ENCODE measurements at regions not wholly inside any gene's neighbourhood (a gene's known extent, or its start where the extent isn't known, plus 50 kb on each side); places are given as distances from the start of the nearest gene placed in this dataset.

DNA sequence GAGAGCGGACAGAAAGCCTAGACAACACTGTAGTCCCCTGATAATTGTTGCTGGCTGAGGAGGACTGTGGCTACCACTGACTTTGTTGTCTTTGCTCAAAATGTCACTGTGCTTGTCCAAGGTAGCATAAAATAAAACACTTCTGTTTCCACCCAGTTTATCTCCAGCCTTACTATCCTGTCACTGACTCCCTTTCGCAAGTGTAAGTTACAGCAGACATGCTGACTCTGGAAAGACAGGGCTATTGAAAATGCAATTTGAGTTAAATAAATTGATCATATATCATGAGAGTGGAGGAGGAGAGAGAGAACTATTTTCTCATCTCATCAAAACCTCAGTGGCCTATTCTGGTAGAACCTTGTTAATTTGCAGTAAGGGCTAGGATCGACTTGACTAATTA is 138.0 kb upstream of the KIRREL3 start:
- no peak overlapping the region for H3K4me2 ChIP-seq (ENCODE audit: low read length)
- no peaks in the 10 kb centered on the region for H3K9me3 ChIP-seq (ENCODE audit: insufficient read depth, low read depth, low read length)
- Mint-ChIP-seq H3K9me3 (ENCODE audit: unreplicated experiment) (peaks cover 2% of the 10 kb centered on the region), H3K27ac (ENCODE audit: unreplicated experiment) (no peak overlapping the region), H3K4me3 (ENCODE audit: unreplicated experiment) (no peak overlapping the region), H3K27me3 (ENCODE audit: low read depth, unreplicated experiment) (peaks cover 22% of the 10 kb centered on the region), H3K36me3 (ENCODE audit: low read depth, unreplicated experiment) (no peaks in the 10 kb centered on the region), H3K4me1 (ENCODE audit: low read depth, unreplicated experiment) (no peaks in the 10 kb centered on the region)
- H2AFZ ChIP-seq (ENCODE audit: low read depth, low read length) = no peak overlapping the region
- no peaks in the 10 kb centered on the region for H3K27me3 ChIP-seq (ENCODE audit: insufficient read depth, low read length)
- no peak overlapping the region for H3K27ac ChIP-seq (ENCODE audit: low read depth, low read length)
- no peak for FAIRE-seq
- TF ChIP-seq EZH2 (IDR thresholded peaks at IDR 0.05; ENCODE audit: insufficient read depth, low read length) = no peak
- no peaks in the 10 kb centered on the region for H3K36me3 ChIP-seq (ENCODE audit: insufficient read depth, low read length)
- H4K20me1 ChIP-seq (ENCODE audit: insufficient read depth, low read length) = no peaks in the 10 kb centered on the region
- no peak overlapping the region for H3K9ac ChIP-seq (ENCODE audit: low read length)
- H3K79me2 ChIP-seq (ENCODE audit: insufficient read depth, low read length) = no peaks in the 10 kb centered on the region
- H3K4me1 ChIP-seq (ENCODE audit: insufficient read depth, low read length) = no peaks in the 10 kb centered on the region
- DNase-seq (ENCODE audit: low read depth) = no peak
- no peak overlapping the region for H3K4me3 ChIP-seq (ENCODE audit: insufficient read depth, low read depth, low read length)

DNA sequence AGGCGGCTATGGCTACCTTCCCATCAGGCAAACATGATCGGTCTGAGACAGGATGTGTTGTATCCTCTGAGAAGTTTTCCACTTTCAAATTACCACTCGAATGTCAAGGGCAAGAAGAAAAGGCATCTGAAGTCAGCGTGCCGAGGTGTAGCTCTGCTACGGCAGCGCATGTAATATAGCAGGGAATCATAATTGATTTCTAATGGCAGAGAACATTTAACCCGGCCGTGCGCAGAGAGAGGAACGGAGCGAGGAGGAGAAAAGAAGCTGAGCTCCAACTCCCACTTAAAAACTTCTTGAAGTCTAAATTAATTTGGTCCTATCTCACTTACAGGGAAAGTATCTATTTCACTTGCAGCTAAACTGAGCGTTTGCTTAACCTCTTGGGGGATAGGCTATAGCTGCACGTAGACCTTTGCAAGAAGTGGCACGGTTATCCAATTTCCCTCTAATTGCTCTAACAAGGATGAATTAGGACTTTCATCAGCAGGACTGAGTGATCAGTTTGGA is 137.3 kb upstream of the KIRREL3 start:
- no peaks in the 10 kb centered on the region for H3K9me3 ChIP-seq (ENCODE audit: insufficient read depth, low read depth, low read length)
- H3K79me2 ChIP-seq (ENCODE audit: insufficient read depth, low read length) = no peaks in the 10 kb centered on the region
- no peak for DNase-seq (ENCODE audit: low read depth)
- no peaks in the 10 kb centered on the region for H3K4me1 Mint-ChIP-seq (ENCODE audit: low read depth, unreplicated experiment)
- H3K27ac Mint-ChIP-seq (ENCODE audit: unreplicated experiment) = no peak overlapping the region
- H3K9me3 Mint-ChIP-seq (ENCODE audit: unreplicated experiment) = peaks cover 2% of the 10 kb centered on the region
- TF ChIP-seq, protein P1, sequence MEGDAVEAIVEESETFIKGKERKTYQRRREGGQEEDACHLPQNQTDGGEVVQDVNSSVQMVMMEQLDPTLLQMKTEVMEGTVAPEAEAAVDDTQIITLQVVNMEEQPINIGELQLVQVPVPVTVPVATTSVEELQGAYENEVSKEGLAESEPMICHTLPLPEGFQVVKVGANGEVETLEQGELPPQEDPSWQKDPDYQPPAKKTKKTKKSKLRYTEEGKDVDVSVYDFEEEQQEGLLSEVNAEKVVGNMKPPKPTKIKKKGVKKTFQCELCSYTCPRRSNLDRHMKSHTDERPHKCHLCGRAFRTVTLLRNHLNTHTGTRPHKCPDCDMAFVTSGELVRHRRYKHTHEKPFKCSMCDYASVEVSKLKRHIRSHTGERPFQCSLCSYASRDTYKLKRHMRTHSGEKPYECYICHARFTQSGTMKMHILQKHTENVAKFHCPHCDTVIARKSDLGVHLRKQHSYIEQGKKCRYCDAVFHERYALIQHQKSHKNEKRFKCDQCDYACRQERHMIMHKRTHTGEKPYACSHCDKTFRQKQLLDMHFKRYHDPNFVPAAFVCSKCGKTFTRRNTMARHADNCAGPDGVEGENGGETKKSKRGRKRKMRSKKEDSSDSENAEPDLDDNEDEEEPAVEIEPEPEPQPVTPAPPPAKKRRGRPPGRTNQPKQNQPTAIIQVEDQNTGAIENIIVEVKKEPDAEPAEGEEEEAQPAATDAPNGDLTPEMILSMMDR (IDR thresholded peaks at IDR 0.05; ENCODE audit: insufficient read depth, low read depth, low read length) = no peak
- no peak for TF ChIP-seq EZH2 (IDR thresholded peaks at IDR 0.05; ENCODE audit: insufficient read depth, low read length)
- no peak overlapping the region for H3K4me3 ChIP-seq (ENCODE audit: insufficient read depth, low read depth, low read length)
- no peak overlapping the region for H3K9ac ChIP-seq (ENCODE audit: low read length)
- H3K27me3 ChIP-seq (ENCODE audit: insufficient read depth, low read length) = no peaks in the 10 kb centered on the region
- H3K36me3 Mint-ChIP-seq (ENCODE audit: low read depth, unreplicated experiment) = no peaks in the 10 kb centered on the region
- H3K4me1 ChIP-seq (ENCODE audit: insufficient read depth, low read length) = no peaks in the 10 kb centered on the region
- no peaks in the 10 kb centered on the region for H3K36me3 ChIP-seq (ENCODE audit: insufficient read depth, low read length)
- H4K20me1 ChIP-seq (ENCODE audit: insufficient read depth, low read length) = no peaks in the 10 kb centered on the region
- no peak for FAIRE-seq
- H3K4me2 ChIP-seq (ENCODE audit: low read length) = no peak overlapping the region
- no peak overlapping the region for H2AFZ ChIP-seq (ENCODE audit: low read depth, low read length)
- H3K27ac ChIP-seq (ENCODE audit: low read depth, low read length) = no peak overlapping the region
- H3K4me3 Mint-ChIP-seq (ENCODE audit: unreplicated experiment) = no peak overlapping the region
- H3K27me3 Mint-ChIP-seq (ENCODE audit: low read depth, unreplicated experiment) = peaks cover 22% of the 10 kb centered on the region

DNA sequence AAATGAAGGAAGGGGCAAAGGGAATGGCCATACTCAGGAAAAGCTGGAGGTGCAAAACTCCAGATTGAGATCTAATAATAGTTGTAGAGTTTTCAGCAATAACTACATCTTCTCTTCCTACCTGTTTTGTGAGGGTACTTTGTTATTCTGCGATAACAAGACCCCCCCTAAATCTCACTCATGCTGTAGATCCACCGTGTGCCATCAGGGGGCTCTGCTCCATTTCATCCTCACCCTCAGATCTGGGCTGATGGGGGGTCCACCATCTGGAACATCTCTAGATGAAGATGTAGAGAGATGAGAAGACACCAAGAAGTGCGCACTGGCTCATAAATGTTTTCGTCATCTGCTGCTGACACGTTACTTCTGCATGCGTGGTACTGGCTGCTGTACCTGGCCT is 135.9 kb upstream of the KIRREL3 start:
- Mint-ChIP-seq H3K4me3 (ENCODE audit: unreplicated experiment) (no peak overlapping the region), H3K36me3 (ENCODE audit: low read depth, unreplicated experiment) (no peaks in the 10 kb centered on the region), H3K9me3 (ENCODE audit: unreplicated experiment) (no peaks in the 10 kb centered on the region), H3K4me1 (ENCODE audit: low read depth, unreplicated experiment) (no peaks in the 10 kb centered on the region), H3K27ac (ENCODE audit: unreplicated experiment) (no peak overlapping the region), H3K27me3 (ENCODE audit: low read depth, unreplicated experiment) (peaks cover 22% of the 10 kb centered on the region)
- Histone ChIP-seq H3K4me1 (ENCODE audit: insufficient read depth, low read length) (no peaks in the 10 kb centered on the region), H3K4me3 (ENCODE audit: insufficient read depth, low read depth, low read length) (no peak overlapping the region), H3K9me3 (ENCODE audit: insufficient read depth, low read depth, low read length) (no peaks in the 10 kb centered on the region), H3K27ac (ENCODE audit: low read depth, low read length) (no peak overlapping the region), H3K4me2 (ENCODE audit: low read length) (no peak overlapping the region), H4K20me1 (ENCODE audit: insufficient read depth, low read length) (no peaks in the 10 kb centered on the region), H3K9ac (ENCODE audit: low read length) (no peak overlapping the region), H3K79me2 (ENCODE audit: insufficient read depth, low read length) (no peaks in the 10 kb centered on the region), H2AFZ (ENCODE audit: low read depth, low read length) (no peak overlapping the region), H3K36me3 (ENCODE audit: insufficient read depth, low read length) (no peaks in the 10 kb centered on the region), H3K27me3 (ENCODE audit: insufficient read depth, low read length) (no peaks in the 10 kb centered on the region)
- no peak for TF ChIP-seq EZH2 (IDR thresholded peaks at IDR 0.05; ENCODE audit: insufficient read depth, low read length)
- TF ChIP-seq, protein P1 (IDR thresholded peaks at IDR 0.05; ENCODE audit: insufficient read depth, low read depth, low read length) = no peak
- no peak for FAIRE-seq
- no peak for DNase-seq (ENCODE audit: low read depth)

Data from astrocyte (in vitro differentiated cells and primary cell).